ENCODE measurements at regions not wholly inside any gene's neighbourhood (a gene's known extent, or its start where the extent isn't known, plus 50 kb on each side); places are given as distances from the start of the nearest gene placed in this dataset.

- TF ChIP-seq, protein P1, sequence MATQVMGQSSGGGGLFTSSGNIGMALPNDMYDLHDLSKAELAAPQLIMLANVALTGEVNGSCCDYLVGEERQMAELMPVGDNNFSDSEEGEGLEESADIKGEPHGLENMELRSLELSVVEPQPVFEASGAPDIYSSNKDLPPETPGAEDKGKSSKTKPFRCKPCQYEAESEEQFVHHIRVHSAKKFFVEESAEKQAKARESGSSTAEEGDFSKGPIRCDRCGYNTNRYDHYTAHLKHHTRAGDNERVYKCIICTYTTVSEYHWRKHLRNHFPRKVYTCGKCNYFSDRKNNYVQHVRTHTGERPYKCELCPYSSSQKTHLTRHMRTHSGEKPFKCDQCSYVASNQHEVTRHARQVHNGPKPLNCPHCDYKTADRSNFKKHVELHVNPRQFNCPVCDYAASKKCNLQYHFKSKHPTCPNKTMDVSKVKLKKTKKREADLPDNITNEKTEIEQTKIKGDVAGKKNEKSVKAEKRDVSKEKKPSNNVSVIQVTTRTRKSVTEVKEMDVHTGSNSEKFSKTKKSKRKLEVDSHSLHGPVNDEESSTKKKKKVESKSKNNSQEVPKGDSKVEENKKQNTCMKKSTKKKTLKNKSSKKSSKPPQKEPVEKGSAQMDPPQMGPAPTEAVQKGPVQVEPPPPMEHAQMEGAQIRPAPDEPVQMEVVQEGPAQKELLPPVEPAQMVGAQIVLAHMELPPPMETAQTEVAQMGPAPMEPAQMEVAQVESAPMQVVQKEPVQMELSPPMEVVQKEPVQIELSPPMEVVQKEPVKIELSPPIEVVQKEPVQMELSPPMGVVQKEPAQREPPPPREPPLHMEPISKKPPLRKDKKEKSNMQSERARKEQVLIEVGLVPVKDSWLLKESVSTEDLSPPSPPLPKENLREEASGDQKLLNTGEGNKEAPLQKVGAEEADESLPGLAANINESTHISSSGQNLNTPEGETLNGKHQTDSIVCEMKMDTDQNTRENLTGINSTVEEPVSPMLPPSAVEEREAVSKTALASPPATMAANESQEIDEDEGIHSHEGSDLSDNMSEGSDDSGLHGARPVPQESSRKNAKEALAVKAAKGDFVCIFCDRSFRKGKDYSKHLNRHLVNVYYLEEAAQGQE (IDR thresholded peaks at IDR 0.05; ENCODE audit: low read depth), result no peak
- TF ChIP-seq EZH2 (IDR thresholded peaks at IDR 0.05) (no peak), RAD21 (IDR thresholded peaks at IDR 0.05; ENCODE audit: low read depth) (peak; percentile 62)
Observed at GRCh38 chr6:101226677-101227135, 166.8 kb upstream of the GRIK2 start (continued).

DNA sequence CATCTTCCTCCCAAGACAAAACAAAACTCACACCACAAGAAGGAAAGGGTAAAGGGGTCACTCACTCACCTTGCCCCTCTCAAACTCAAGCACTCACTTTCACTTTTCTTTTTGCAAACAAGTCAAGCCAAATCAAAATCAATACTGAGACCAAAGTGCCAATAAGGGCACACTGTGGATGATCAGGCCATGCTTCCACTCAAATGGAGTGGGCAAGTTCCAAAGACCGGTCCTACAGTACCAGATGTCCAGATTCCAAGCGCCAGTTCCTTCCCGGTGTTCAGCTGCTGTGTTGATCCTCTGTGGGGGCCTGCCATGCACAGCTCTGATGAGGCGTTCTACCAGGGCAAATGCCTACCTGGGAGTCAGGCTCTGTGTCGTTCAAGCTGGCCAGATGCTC is 162.6 kb upstream of the GRIK2 start:
- ChIA-PET CTCF (no interaction called here), POLR2A (no interaction called here), RAD21 (ENCODE audit: low non-redundant PET in 1 of 2, low total read pairs in 2 of 2, uncharacterized antibody in 2 of 2, unreplicated experiment in 2 of 2) (no interaction called here)
- Histone ChIP-seq H3K9ac (ENCODE audit: low read length) (no peak overlapping the region), H3K4me1 (ENCODE audit: control insufficient read depth in 1 of 2, insufficient read depth in 2 of 2, low read length in 2 of 2) (no peaks in the 10 kb centered on the region), H3K27ac (ENCODE audit: low read depth, low read length) (no peak overlapping the region), H3K9me2 (ENCODE audit: insufficient read depth) (no peaks in the 10 kb centered on the region), H3K27me3 (ENCODE audit: insufficient read depth, low read length) (no peaks in the 10 kb centered on the region), H3K36me3 (ENCODE audit: control insufficient read depth in 1 of 2, insufficient read depth in 2 of 2, low read length in 2 of 2) (no peaks in the 10 kb centered on the region), H3K4me3 (replicated peaks in 1 of 2; ENCODE audit: low read depth in 1 of 2, low read length in 2 of 2) (no peak overlapping the region), H2AFZ (ENCODE audit: low read depth, low read length, poor library complexity, severe bottlenecking) (no peak overlapping the region), H3K9me3 (ENCODE audit: control insufficient read depth in 1 of 2, insufficient read depth in 1 of 2, low read depth in 1 of 2, low read length in 2 of 2) (no peaks in the 10 kb centered on the region), H3K4me2 (ENCODE audit: low read length) (no peak overlapping the region), H3K79me2 (ENCODE audit: insufficient read depth, low read length) (no peaks in the 10 kb centered on the region), H4K20me1 (ENCODE audit: insufficient read depth) (no peaks in the 10 kb centered on the region)
- DNase-seq (ENCODE audit: low read depth, low spot score) (no peak), ATAC-seq (no peak)
- TF ChIP-seq, protein P2, sequence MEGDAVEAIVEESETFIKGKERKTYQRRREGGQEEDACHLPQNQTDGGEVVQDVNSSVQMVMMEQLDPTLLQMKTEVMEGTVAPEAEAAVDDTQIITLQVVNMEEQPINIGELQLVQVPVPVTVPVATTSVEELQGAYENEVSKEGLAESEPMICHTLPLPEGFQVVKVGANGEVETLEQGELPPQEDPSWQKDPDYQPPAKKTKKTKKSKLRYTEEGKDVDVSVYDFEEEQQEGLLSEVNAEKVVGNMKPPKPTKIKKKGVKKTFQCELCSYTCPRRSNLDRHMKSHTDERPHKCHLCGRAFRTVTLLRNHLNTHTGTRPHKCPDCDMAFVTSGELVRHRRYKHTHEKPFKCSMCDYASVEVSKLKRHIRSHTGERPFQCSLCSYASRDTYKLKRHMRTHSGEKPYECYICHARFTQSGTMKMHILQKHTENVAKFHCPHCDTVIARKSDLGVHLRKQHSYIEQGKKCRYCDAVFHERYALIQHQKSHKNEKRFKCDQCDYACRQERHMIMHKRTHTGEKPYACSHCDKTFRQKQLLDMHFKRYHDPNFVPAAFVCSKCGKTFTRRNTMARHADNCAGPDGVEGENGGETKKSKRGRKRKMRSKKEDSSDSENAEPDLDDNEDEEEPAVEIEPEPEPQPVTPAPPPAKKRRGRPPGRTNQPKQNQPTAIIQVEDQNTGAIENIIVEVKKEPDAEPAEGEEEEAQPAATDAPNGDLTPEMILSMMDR (IDR thresholded peaks at IDR 0.05 in 2 of 3, conservative IDR thresholded peaks at IDR 0.05 in 1 of 3; ENCODE audit: borderline replicate concordance in 1 of 3, insufficient read depth in 1 of 3, low read depth in 2 of 3, low read length in 2 of 3), result no peak
- no peak for TF ChIP-seq SRF (IDR thresholded peaks at IDR 0.05; ENCODE audit: low read depth)
- intact Hi-C loops (cut with micrococcal nuclease), result loop anchor here (10.0 kb wide), 1 partner anchor 556 kb away; no protein-coding TSS in a partner anchor
- no TSS peak for BruUV-seq (replicated peaks)

Measured in HCT116 (cell line).